NCI-H2171 (cell line): ENCODE measurements at regions not wholly inside any gene's neighbourhood (a gene's known extent, or its start where the extent isn't known, plus 50 kb on each side); places are given as distances from the start of the nearest gene placed in this dataset.

ENCODE experiments used
- DNase-seq: peaks from one replicate; lab custom pipeline; 2025; lab: John Stamatoyannopoulos, UW

DNA sequence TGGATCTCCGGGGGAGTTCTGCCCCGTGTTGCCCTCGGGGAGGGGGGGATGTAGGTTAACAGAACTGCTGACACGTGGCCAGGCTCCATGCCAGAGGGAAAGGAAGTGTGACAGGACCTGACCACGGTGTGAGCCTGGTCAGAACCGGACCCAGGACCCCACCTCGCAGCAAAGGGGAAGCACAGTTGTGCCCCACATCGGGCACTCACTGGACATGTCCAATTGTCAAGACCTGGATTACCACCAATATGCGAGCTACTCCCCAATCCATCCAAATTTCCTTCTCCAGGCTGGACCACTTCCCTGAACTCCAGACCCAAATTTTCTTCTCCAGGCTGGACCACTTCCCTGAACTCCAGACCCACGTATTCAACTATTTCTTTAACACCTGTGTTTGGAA is 78.8 kb upstream of the PIWIL1 start:
- no peak for DNase-seq

GRCh38 chr12:130263025-130263424 is 74.7 kb upstream of the PIWIL1 start:
- no peak for DNase-seq

GRCh38 chr12:130263996-130264395 is 73.7 kb upstream of the PIWIL1 start:
- DNase-seq: no peak

- no peak for DNase-seq
Observed at GRCh38 chr12:130266751-130267150, 70.9 kb upstream of the PIWIL1 start.

- no peak for DNase-seq
Observed at GRCh38 chr12:130280231-130280630, 57.5 kb upstream of the PIWIL1 start.

GRCh38 chr12:130280742-130281141 is 56.9 kb upstream of the PIWIL1 start:
- no peak for DNase-seq

GRCh38 chr12:130281153-130281799 is 56.4 kb upstream of the PIWIL1 start:
- peak; percentile 16 for DNase-seq

GRCh38 chr12:130286041-130286440 is 51.6 kb upstream of the PIWIL1 start:
- DNase-seq: no peak

GRCh38 chr12:130286741-130287440 is 50.8 kb upstream of the PIWIL1 start:
- no peak for DNase-seq
